ENCODE measurements at regions not wholly inside any gene's neighbourhood (a gene's known extent, or its start where the extent isn't known, plus 50 kb on each side); places are given as distances from the start of the nearest gene placed in this dataset.

- Mint-ChIP-seq H3K4me3 (ENCODE audit: unreplicated experiment) (no peak overlapping the region), H3K9me3 (ENCODE audit: unreplicated experiment) (no peaks in the 10 kb centered on the region), H3K27me3 (ENCODE audit: unreplicated experiment) (no peaks in the 10 kb centered on the region), H3K36me3 (ENCODE audit: unreplicated experiment) (no peaks in the 10 kb centered on the region), H3K4me1 (ENCODE audit: unreplicated experiment) (peaks cover 4% of the 10 kb centered on the region), H3K27ac (ENCODE audit: unreplicated experiment) (no peak overlapping the region)
- TF ChIP-seq CTCF (IDR thresholded peaks at IDR 0.05) = no peak
- DNase-seq (ENCODE audit: extremely low spot score, unreplicated experiment) = no peak
Observed at GRCh38 chr12:58253663-58254062, 312.3 kb downstream of the ATP23 start.

DNA sequence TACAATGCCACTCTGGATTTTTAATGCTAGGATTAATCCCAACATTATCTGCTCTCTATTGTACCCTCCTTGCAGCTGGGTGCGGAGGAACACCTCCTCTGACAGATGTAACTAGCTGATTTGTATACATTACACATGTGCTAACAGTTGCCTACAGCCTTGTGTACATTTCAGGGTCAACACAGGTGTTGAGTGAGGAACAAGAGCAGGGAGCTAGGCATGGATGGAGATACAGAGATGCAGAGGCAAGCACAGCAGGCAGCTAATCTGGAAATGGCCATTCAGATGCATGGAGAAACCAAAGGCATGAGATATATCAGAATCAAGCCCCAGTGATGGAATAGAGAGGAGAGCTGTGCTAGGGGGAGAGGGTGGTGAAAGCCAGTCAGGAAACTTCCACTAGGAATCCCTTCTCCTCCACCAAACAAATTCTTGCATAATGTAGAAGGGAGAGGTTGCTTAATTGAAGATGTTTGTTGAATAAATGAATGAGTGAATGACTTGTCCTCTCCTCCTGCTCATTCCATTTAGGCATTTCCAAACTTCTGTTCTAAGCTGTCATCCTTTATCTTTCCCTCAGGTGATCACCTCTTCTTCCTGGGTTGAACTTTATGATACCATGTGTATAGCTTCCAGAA lies 313.2 kb downstream of the ATP23 start:
- TF ChIP-seq CTCF (IDR thresholded peaks at IDR 0.05) = no peak
- no peaks in the 10 kb centered on the region for H3K27me3 Mint-ChIP-seq (ENCODE audit: unreplicated experiment)
- H3K27ac Mint-ChIP-seq (ENCODE audit: unreplicated experiment) = no peak overlapping the region
- H3K4me1 Mint-ChIP-seq (ENCODE audit: unreplicated experiment) = peaks cover 3% of the 10 kb centered on the region
- no peak for DNase-seq (ENCODE audit: extremely low spot score, unreplicated experiment)
- H3K9me3 Mint-ChIP-seq (ENCODE audit: unreplicated experiment) = no peaks in the 10 kb centered on the region
- no peak overlapping the region for H3K4me3 Mint-ChIP-seq (ENCODE audit: unreplicated experiment)
- H3K36me3 Mint-ChIP-seq (ENCODE audit: unreplicated experiment) = no peaks in the 10 kb centered on the region

DNA sequence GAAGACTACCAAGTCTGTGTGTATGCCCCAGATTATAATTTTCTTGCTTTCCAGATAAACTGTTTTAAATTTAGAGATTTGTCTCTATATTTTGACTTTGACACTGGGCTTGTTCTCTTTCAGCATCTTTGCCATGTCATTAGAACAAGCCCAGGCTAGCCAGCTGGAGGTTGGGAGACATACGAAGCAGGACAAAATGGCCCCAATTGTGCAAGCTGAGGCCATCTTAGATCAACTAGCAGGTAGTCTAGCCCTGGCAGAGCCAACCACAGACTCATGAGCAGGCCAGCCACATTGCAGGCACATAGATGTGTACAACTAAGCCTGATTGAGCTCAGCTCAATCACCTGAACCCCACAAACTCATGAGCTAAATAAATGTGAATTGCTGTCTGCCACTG lies 321.4 kb downstream of the ATP23 start:
- no peak for DNase-seq (ENCODE audit: extremely low spot score, unreplicated experiment)
- Mint-ChIP-seq H3K4me1 (ENCODE audit: unreplicated experiment) (no peaks in the 10 kb centered on the region), H3K4me3 (ENCODE audit: unreplicated experiment) (no peak overlapping the region), H3K36me3 (ENCODE audit: unreplicated experiment) (no peaks in the 10 kb centered on the region), H3K27ac (ENCODE audit: unreplicated experiment) (no peak overlapping the region), H3K27me3 (ENCODE audit: unreplicated experiment) (peaks cover 5% of the 10 kb centered on the region), H3K9me3 (ENCODE audit: unreplicated experiment) (no peaks in the 10 kb centered on the region)
- TF ChIP-seq CTCF (IDR thresholded peaks at IDR 0.05) = no peak

- Mint-ChIP-seq H3K4me1 (ENCODE audit: unreplicated experiment) (no peaks in the 10 kb centered on the region), H3K27me3 (ENCODE audit: unreplicated experiment) (peaks cover 8% of the 10 kb centered on the region), H3K9me3 (ENCODE audit: unreplicated experiment) (no peaks in the 10 kb centered on the region), H3K27ac (ENCODE audit: unreplicated experiment) (no peak overlapping the region), H3K4me3 (ENCODE audit: unreplicated experiment) (no peak overlapping the region), H3K36me3 (ENCODE audit: unreplicated experiment) (no peaks in the 10 kb centered on the region)
- no peak for DNase-seq (ENCODE audit: extremely low spot score, unreplicated experiment)
- TF ChIP-seq CTCF (IDR thresholded peaks at IDR 0.05) = no peak
Observed at GRCh38 chr12:58263816-58264215, 322.4 kb downstream of the ATP23 start.

- no peaks in the 10 kb centered on the region for H3K4me1 Mint-ChIP-seq (ENCODE audit: unreplicated experiment)
- H3K27me3 Mint-ChIP-seq (ENCODE audit: unreplicated experiment) = peaks cover 16% of the 10 kb centered on the region
- no peak for DNase-seq (ENCODE audit: extremely low spot score, unreplicated experiment)
- no peak for TF ChIP-seq CTCF (IDR thresholded peaks at IDR 0.05)
- H3K36me3 Mint-ChIP-seq (ENCODE audit: unreplicated experiment) = no peaks in the 10 kb centered on the region
- no peak overlapping the region for H3K27ac Mint-ChIP-seq (ENCODE audit: unreplicated experiment)
- no peaks in the 10 kb centered on the region for H3K9me3 Mint-ChIP-seq (ENCODE audit: unreplicated experiment)
- no peak overlapping the region for H3K4me3 Mint-ChIP-seq (ENCODE audit: unreplicated experiment)
Observed at GRCh38 chr12:58268069-58268468, 326.7 kb downstream of the ATP23 start.

All from osteocyte (in vitro differentiated cells).